HepG2 (cell line): ENCODE measurements at regions not wholly inside any gene's neighbourhood (a gene's known extent, or its start where the extent isn't known, plus 50 kb on each side); places are given as distances from the start of the nearest gene placed in this dataset.

ENCODE experiments used
- ATAC-seq: fragments of 200-7000 bp; cut with Tn5 transposase; 3 replicates; pipeline ENCODE4 v1.9.1; 2020; ENCODE audit warnings: mild to moderate bottlenecking, moderate library complexity
- BruUV-seq: library from RNA; stranded (reverse); fragments of 400-500 nt; replicated peaks from 2 replicates; lab custom pipeline; 2021; lab: Mats Ljungman, UMichigan
- CTCF ChIA-PET: fragments of 300-600 bp; formaldehyde crosslinking; extraction: SDS; loops from one replicate; lab custom pipeline; 2021; ENCODE audit warnings: low total read pairs, inconsistent platforms, low intra/inter-chr PET ratio; lab: Yijun Ruan, JAX
- POLR2A ChIA-PET: fragments of 350-600 bp; sonication (Branson Sonifier 250); formaldehyde crosslinking; loops from one replicate; lab custom pipeline; 2020; ENCODE audit warnings: antibody characterized with exemption, inconsistent platforms; lab: Yijun Ruan, JAX
- DNase-seq: peaks from one replicate; pipeline ENCODE4 v3.0.0-alpha.2; 2015; ENCODE audit warnings: low spot score
- FAIRE-seq: peaks from 3 replicates; lab custom pipeline; 2011; peaks lifted over from hg19 to GRCh38; lab: Jason Lieb, UNC
- H2AFZ ChIP-seq: one replicate; pipeline ENCODE4 v1.6.1; 2011; ENCODE audit warnings: low read length, inconsistent platforms
- H3K27ac ChIP-seq: fragments of 300-600 bp; 3 replicates; pipeline ENCODE4 v1.8.0; 2011; ENCODE audit warnings: mixed run types, mild to moderate bottlenecking, mixed read lengths, low read length, inconsistent platforms; ENCODE audit not compliant: insufficient read depth; ENCODE audit errors: extremely low read length
- H3K27me3 ChIP-seq, 2 experiments: fragments of 200-600 bp in 1 of 2; 2 replicates in 1 of 2; 3 replicates in 1 of 2; pipeline versions ENCODE4 v1.6.0 to v1.8.0; 2011; ENCODE audit warnings: low read length in 2 of 2, mild to moderate bottlenecking in 2 of 2, moderate library complexity in 2 of 2, inconsistent platforms in 1 of 2; ENCODE audit not compliant: insufficient read depth in 2 of 2, control insufficient read depth in 1 of 2
- H3K36me3 ChIP-seq, 2 experiments: fragments of 200-600 bp in 1 of 2; replicated peaks in 1 of 2; 2 replicates in 1 of 2; 3 replicates in 1 of 2; pipeline versions ENCODE4 v1.5.1 to v1.8.0; 2011; ENCODE audit warnings: low read length in 2 of 2, inconsistent platforms in 1 of 2; ENCODE audit not compliant: insufficient read depth in 2 of 2, control insufficient read depth in 1 of 2
- H3K4me1 ChIP-seq: 2 replicates; pipeline ENCODE4 v1.5.1; 2012; ENCODE audit warnings: low read length, inconsistent platforms; ENCODE audit not compliant: insufficient read depth
- H3K4me2 ChIP-seq: 2 replicates; pipeline ENCODE4 v1.6.0; 2011; ENCODE audit warnings: low read depth, low read length, inconsistent platforms
- H3K4me3 ChIP-seq, 3 experiments: fragments of 200-600 bp in 1 of 3; sonication (generic), shearing (Covaris generic) in 1 of 3; replicated peaks in 1 of 3; 2 replicates each; pipeline ENCODE4 v1.5.1; 2011 to 2016; ENCODE audit warnings: low read length in 3 of 3, inconsistent platforms in 2 of 3, low read depth in 2 of 3, mild to moderate bottlenecking in 2 of 3, control low read depth in 1 of 3, mixed read lengths in 1 of 3; ENCODE audit not compliant: insufficient read depth in 1 of 3
- H3K79me2 ChIP-seq: one replicate; pipeline ENCODE4 v1.6.1; 2011; ENCODE audit warnings: low read length, inconsistent platforms; ENCODE audit not compliant: insufficient read depth
- H3K9ac ChIP-seq: 2 replicates; pipeline ENCODE4 v1.6.0; 2011; ENCODE audit warnings: mild to moderate bottlenecking, low read depth, low read length, inconsistent platforms; ENCODE audit not compliant: insufficient read depth
- H3K9me3 ChIP-seq: 2 replicates; pipeline ENCODE4 v1.5.1; 2012; ENCODE audit warnings: mild to moderate bottlenecking, low read length
- H4K20me1 ChIP-seq: 2 replicates; pipeline ENCODE4 v1.6.0; 2011; ENCODE audit warnings: inconsistent platforms, mild to moderate bottlenecking, low read length, moderate library complexity; ENCODE audit not compliant: insufficient read depth
- CEBPB ChIP-seq: IDR thresholded peaks from 2 replicates; pipeline ENCODE4 v1.6.1; 2011; ENCODE audit warnings: low read depth, low read length, improper control_type of control experiment, borderline replicate concordance
- CEBPG ChIP-seq: IDR thresholded peaks from 2 replicates; pipeline ENCODE4 v1.6.1; 2016
- HMG20A ChIP-seq: IDR thresholded peaks from 2 replicates; pipeline ENCODE4 v1.6.1; 2016; ENCODE audit warnings: borderline replicate concordance
- MAFF ChIP-seq: IDR thresholded peaks from 2 replicates; pipeline ENCODE4 v1.6.1; 2011; ENCODE audit warnings: low read depth, low read length, improper control_type of control experiment
- MAFK ChIP-seq, 2 experiments: IDR thresholded peaks in 1 of 2; conservative IDR thresholded peaks in 1 of 2; 2 replicates each; pipeline ENCODE4 v1.6.1; 2011; ENCODE audit warnings: improper control_type of control experiment in 2 of 2, low read length in 2 of 2
- SOX13 ChIP-seq, 3 experiments: fragments of 450-650 bp in 1 of 3; sonication (generic) in 1 of 3; formaldehyde crosslinking in 1 of 3; IDR thresholded peaks in 2 of 3; conservative IDR thresholded peaks in 1 of 3; 2 replicates each; pipeline versions ENCODE4 v1.5.0 to v1.6.1; 2016 to 2020; ENCODE audit warnings: antibody characterized with exemption in 1 of 3, mild to moderate bottlenecking in 1 of 3, missing compliant biosample characterization in 1 of 3, missing genetic modification reagents in 1 of 3, moderate library complexity in 1 of 3
- SOX5 ChIP-seq: IDR thresholded peaks from 2 replicates; pipeline ENCODE4 v1.6.1; 2016; ENCODE audit warnings: borderline replicate concordance
- WGBS: methylation state at CpG from one replicate; pipeline ENCODE4 v1.1.6; 2017; ENCODE audit warnings: low lambda C conversion rate; 5-methylcytosine and 5-hydroxymethylcytosine counted together
- in situ Hi-C: cut with HindIII; loops from 2 replicates; pipeline ENCODE4 v1.10.0; 2017; ENCODE audit warnings: low pct_unique_long_range_greater_than_20kb; ENCODE audit not compliant: extremely low pct_ligation_motif_present
- intact Hi-C: fragments of 100-400 bp; cut with micrococcal nuclease; formaldehyde crosslinking; loops from one replicate; pipeline ENCODE4 v1.10.0; 2022; ENCODE audit not compliant: unreplicated experiment
- TF ChIP-seq, protein P1 (sequence below): sonication (generic); formaldehyde crosslinking; IDR thresholded peaks from 2 replicates; pipeline ENCODE4 v1.8.0; 2022; ENCODE audit warnings: missing genetic modification reagents, mild to moderate bottlenecking, borderline replicate concordance
- TF ChIP-seq, protein P2 (sequence below): sonication (generic); formaldehyde crosslinking; IDR thresholded peaks from 2 replicates; pipeline ENCODE4 v1.4.0; 2020; ENCODE audit warnings: missing genetic modification reagents

DNA sequence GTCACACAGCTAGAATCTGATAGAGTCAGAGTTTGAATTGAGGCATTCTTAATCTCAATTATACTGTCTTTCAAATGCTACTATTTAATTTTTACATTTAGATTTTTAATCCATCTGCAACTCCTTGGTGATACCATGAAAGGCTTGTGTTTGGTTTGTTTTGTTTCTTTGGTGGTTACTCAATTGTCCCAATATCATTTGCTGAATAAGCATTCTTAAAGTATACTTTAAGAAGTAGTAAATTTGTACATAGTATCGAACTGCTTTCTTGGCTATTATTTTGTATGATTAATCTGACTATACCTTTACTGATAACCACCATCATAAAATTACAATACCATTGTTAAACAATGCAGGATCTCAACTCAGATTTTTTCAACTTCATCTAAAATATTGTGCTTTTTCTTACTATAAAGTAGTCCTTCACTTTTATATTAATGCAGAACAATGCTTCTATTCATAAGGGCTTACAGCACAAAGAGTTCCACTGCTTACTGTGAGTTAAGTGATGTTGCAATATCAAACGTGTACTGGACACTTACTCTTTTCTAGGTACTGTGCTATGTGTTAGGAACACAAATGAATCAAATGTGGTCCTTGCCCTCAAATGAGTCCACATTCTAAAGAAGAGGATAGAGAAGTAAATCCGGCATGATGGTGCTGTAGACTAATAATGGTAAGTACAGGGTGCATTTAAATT lies 111.2 kb upstream of the GRIA3 start:
- Histone ChIP-seq H4K20me1 (no peaks in the 10 kb centered on the region), H3K27me3 (no peaks in the 10 kb centered on the region), H3K36me3 (no peaks in the 10 kb centered on the region), H3K9ac (no peak overlapping the region), H2AFZ (no peak overlapping the region), H3K27ac (no peak overlapping the region), H3K4me3 (no peak overlapping the region), H3K79me2 (no peaks in the 10 kb centered on the region), H3K4me2 (no peak overlapping the region), H3K4me1 (0 out of 2 replicates have a peak, but pooled peaks cover 10% of the 10 kb centered on the region), H3K9me3 (no peaks in the 10 kb centered on the region)
- in situ Hi-C loops (no loop called here), intact Hi-C loops (loop anchor here (1.0 kb wide), 1 partner anchor 14 kb away; no protein-coding TSS in a partner anchor)
- ChIA-PET POLR2A (no interaction called here), CTCF (no interaction called here)
- DNase-seq (peak; percentile 44), ATAC-seq (peak; percentile 40; the same call in 1 of the 3 replicates), FAIRE-seq (no peak)
- 33% methylated on average over 3 of the region's 3 CpGs for WGBS
- BruUV-seq = no TSS peak
- TF ChIP-seq, protein P1, sequence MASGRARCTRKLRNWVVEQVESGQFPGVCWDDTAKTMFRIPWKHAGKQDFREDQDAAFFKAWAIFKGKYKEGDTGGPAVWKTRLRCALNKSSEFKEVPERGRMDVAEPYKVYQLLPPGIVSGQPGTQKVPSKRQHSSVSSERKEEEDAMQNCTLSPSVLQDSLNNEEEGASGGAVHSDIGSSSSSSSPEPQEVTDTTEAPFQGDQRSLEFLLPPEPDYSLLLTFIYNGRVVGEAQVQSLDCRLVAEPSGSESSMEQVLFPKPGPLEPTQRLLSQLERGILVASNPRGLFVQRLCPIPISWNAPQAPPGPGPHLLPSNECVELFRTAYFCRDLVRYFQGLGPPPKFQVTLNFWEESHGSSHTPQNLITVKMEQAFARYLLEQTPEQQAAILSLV (CRISPR knock-in tag) = no peak
- TF ChIP-seq MAFK (conservative IDR thresholded peaks at IDR 0.05 in 1 of 2, IDR thresholded peaks at IDR 0.05 in 1 of 2; ENCODE audit: low read length in 2 of 2) (peak in 1 of 2 experiments; percentile 65; a peak in 2 of 4 replicates), CEBPG (peak; percentile 77), CEBPB (peak; percentile 85), MAFF (peak; percentile 59), SOX13 (IDR thresholded peaks at IDR 0.05) (no peak), SOX13 (CRISPR knock-in tag; conservative IDR thresholded peaks at IDR 0.05 in 1 of 2, IDR thresholded peaks at IDR 0.05 in 1 of 2) (peak in 1 of 2 experiments; percentile 49; a peak in 1 of 4 replicates), SOX5 (CRISPR knock-in tag) (peak; percentile 19; the same call in 1 of the 2 replicates), HMG20A (CRISPR knock-in tag) (peak; percentile 32; the same call in 1 of the 2 replicates)
- TF ChIP-seq, protein P2, sequence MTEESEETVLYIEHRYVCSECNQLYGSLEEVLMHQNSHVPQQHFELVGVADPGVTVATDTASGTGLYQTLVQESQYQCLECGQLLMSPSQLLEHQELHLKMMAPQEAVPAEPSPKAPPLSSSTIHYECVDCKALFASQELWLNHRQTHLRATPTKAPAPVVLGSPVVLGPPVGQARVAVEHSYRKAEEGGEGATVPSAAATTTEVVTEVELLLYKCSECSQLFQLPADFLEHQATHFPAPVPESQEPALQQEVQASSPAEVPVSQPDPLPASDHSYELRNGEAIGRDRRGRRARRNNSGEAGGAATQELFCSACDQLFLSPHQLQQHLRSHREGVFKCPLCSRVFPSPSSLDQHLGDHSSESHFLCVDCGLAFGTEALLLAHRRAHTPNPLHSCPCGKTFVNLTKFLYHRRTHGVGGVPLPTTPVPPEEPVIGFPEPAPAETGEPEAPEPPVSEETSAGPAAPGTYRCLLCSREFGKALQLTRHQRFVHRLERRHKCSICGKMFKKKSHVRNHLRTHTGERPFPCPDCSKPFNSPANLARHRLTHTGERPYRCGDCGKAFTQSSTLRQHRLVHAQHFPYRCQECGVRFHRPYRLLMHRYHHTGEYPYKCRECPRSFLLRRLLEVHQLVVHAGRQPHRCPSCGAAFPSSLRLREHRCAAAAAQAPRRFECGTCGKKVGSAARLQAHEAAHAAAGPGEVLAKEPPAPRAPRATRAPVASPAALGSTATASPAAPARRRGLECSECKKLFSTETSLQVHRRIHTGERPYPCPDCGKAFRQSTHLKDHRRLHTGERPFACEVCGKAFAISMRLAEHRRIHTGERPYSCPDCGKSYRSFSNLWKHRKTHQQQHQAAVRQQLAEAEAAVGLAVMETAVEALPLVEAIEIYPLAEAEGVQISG = no peak
